GM23338 (cell line): ENCODE measurements at regions not wholly inside any gene's neighbourhood (a gene's known extent, or its start where the extent isn't known, plus 50 kb on each side); places are given as distances from the start of the nearest gene placed in this dataset.

ENCODE experiments used
- ATAC-seq: fragments of 200-7000 bp; cut with Tn5 transposase; 3 replicates; pipeline ENCODE4 v1.9.1; 2020
- DNase-seq: peaks from one replicate; pipeline ENCODE4 v3.0.0-alpha.2; 2015; ENCODE audit warnings: low spot score
- H2AFZ ChIP-seq: fragments of 200-600 bp; sonication (generic); 2 replicates; pipeline ENCODE4 v1.8.0; 2016; ENCODE audit warnings: antibody characterized with exemption, mild to moderate bottlenecking, moderate library complexity
- H3F3A ChIP-seq: fragments of 200-600 bp; sonication (generic); replicated peaks from 2 replicates; pipeline ENCODE4 v1.8.0; 2017; ENCODE audit warnings: antibody characterized with exemption, mixed run types, low read depth
- H3K27ac ChIP-seq: fragments of 200-600 bp; sonication (generic); 2 replicates; pipeline ENCODE4 v1.6.1; 2016; ENCODE audit warnings: low read depth
- H3K27me3 ChIP-seq: fragments of 200-600 bp; sonication (generic); 2 replicates; pipeline ENCODE4 v1.8.0; 2016; ENCODE audit warnings: mild to moderate bottlenecking, mixed run types, moderate library complexity; ENCODE audit not compliant: insufficient read depth
- H3K36me3 ChIP-seq: fragments of 200-600 bp; sonication (generic); 2 replicates; pipeline ENCODE4 v1.8.0; 2016; ENCODE audit warnings: mild to moderate bottlenecking; ENCODE audit not compliant: insufficient read depth
- H3K4me1 ChIP-seq: fragments of 200-600 bp; sonication (generic); 2 replicates; pipeline ENCODE4 v1.8.0; 2016; ENCODE audit warnings: mild to moderate bottlenecking, moderate library complexity; ENCODE audit not compliant: insufficient read depth
- H3K4me2 ChIP-seq: fragments of 200-600 bp; sonication (generic); 2 replicates; pipeline ENCODE4 v1.7.1; 2017; ENCODE audit warnings: mixed run types
- H3K4me3 ChIP-seq: fragments of 200-600 bp; sonication (generic); 2 replicates; pipeline ENCODE4 v1.6.1; 2016; ENCODE audit warnings: mixed run types
- H3K79me2 ChIP-seq: fragments of 200-600 bp; sonication (generic); replicated peaks from 2 replicates; pipeline ENCODE4 v1.8.0; 2017; ENCODE audit warnings: mild to moderate bottlenecking; ENCODE audit not compliant: insufficient read depth
- H3K9me2 ChIP-seq: fragments of 200-600 bp; sonication (generic); 2 replicates; pipeline ENCODE4 v1.8.0; 2017; ENCODE audit not compliant: insufficient read depth
- H4K20me1 ChIP-seq: fragments of 200-600 bp; sonication (generic); replicated peaks from 2 replicates; pipeline ENCODE4 v1.8.0; 2017; ENCODE audit warnings: mild to moderate bottlenecking; ENCODE audit not compliant: insufficient read depth
- H3K27ac Mint-ChIP-seq: 2 replicates; pipeline ENCODE4 v1.8.0; 2020; ENCODE audit warnings: inconsistent platforms, mild to moderate bottlenecking, moderate library complexity, mixed read lengths
- H3K27me3 Mint-ChIP-seq: 3 replicates; pipeline ENCODE4 v1.8.0; 2022; ENCODE audit warnings: low read depth, mild to moderate bottlenecking, moderate library complexity, mixed read lengths, inconsistent platforms; ENCODE audit not compliant: insufficient read depth, poor library complexity
- H3K36me3 Mint-ChIP-seq: 3 replicates; pipeline ENCODE4 v1.8.0; 2021; ENCODE audit warnings: low read depth, mild to moderate bottlenecking, inconsistent platforms, moderate library complexity, mixed read lengths
- H3K4me1 Mint-ChIP-seq: 3 replicates; pipeline ENCODE4 v1.8.0; 2020; ENCODE audit warnings: mild to moderate bottlenecking, inconsistent platforms, mixed read lengths
- H3K4me3 Mint-ChIP-seq: 3 replicates; pipeline ENCODE4 v1.8.0; 2021; ENCODE audit warnings: moderate library complexity, mild to moderate bottlenecking, inconsistent platforms, mixed read lengths
- H3K9me3 Mint-ChIP-seq: 3 replicates; pipeline ENCODE4 v1.8.0; 2020; ENCODE audit warnings: moderate library complexity, mild to moderate bottlenecking, inconsistent platforms, mixed read lengths
- CREB1 ChIP-seq: fragments of 250-450 bp; sonication (Bioruptor Pico); IDR thresholded peaks from 2 replicates; pipeline ENCODE4 v1.5.0; 2020; ENCODE audit warnings: low read depth, mild to moderate bottlenecking, moderate library complexity
- ETS1 ChIP-seq: IDR thresholded peaks from 2 replicates; pipeline ENCODE4 v1.6.1; 2016; ENCODE audit warnings: antibody characterized with exemption
- EZH2 ChIP-seq: fragments of 200-600 bp; sonication (generic); IDR thresholded peaks from one replicate; pipeline ENCODE4 v1.8.0; 2017; ENCODE audit warnings: antibody characterized with exemption, mild to moderate bottlenecking, low read depth; ENCODE audit not compliant: unreplicated experiment
- EZH2phosphoT487 ChIP-seq: fragments of 200-600 bp; sonication (generic); IDR thresholded peaks from one replicate; pipeline ENCODE4 v1.8.1; 2018; ENCODE audit warnings: antibody characterized with exemption; ENCODE audit not compliant: unreplicated experiment
- POLR2AphosphoS5 ChIP-seq: IDR thresholded peaks from 2 replicates; pipeline ENCODE4 v1.6.1; 2016; ENCODE audit warnings: antibody characterized with exemption, low read depth
- TF ChIP-seq, protein P1 (sequence below): fragments of 250-450 bp; sonication (Bioruptor Pico); IDR thresholded peaks from 2 replicates; pipeline ENCODE4 v1.5.0; 2020; ENCODE audit warnings: mild to moderate bottlenecking, moderate library complexity

DNA sequence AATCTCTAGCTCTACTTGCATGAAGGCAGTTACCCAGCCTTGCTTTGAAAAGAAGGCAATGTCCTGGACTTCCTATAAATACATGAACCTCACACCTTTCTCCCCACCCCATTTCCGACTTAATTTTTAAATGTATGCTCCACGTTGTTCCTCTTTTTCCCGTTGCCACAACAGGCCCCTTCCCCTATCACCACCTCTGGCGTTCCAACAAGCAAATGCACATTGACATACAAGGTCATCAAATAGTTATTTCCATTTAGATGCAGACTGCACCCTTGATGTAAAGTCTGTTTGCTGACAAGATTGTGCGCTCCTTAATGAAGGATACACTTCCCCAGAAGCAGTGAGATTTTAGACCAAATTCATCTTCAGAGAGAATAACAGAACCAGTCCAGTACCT is 260.7 kb upstream of the UMPS start:
- H3K27me3 ChIP-seq = no peaks in the 10 kb centered on the region
- TF ChIP-seq, protein P1, sequence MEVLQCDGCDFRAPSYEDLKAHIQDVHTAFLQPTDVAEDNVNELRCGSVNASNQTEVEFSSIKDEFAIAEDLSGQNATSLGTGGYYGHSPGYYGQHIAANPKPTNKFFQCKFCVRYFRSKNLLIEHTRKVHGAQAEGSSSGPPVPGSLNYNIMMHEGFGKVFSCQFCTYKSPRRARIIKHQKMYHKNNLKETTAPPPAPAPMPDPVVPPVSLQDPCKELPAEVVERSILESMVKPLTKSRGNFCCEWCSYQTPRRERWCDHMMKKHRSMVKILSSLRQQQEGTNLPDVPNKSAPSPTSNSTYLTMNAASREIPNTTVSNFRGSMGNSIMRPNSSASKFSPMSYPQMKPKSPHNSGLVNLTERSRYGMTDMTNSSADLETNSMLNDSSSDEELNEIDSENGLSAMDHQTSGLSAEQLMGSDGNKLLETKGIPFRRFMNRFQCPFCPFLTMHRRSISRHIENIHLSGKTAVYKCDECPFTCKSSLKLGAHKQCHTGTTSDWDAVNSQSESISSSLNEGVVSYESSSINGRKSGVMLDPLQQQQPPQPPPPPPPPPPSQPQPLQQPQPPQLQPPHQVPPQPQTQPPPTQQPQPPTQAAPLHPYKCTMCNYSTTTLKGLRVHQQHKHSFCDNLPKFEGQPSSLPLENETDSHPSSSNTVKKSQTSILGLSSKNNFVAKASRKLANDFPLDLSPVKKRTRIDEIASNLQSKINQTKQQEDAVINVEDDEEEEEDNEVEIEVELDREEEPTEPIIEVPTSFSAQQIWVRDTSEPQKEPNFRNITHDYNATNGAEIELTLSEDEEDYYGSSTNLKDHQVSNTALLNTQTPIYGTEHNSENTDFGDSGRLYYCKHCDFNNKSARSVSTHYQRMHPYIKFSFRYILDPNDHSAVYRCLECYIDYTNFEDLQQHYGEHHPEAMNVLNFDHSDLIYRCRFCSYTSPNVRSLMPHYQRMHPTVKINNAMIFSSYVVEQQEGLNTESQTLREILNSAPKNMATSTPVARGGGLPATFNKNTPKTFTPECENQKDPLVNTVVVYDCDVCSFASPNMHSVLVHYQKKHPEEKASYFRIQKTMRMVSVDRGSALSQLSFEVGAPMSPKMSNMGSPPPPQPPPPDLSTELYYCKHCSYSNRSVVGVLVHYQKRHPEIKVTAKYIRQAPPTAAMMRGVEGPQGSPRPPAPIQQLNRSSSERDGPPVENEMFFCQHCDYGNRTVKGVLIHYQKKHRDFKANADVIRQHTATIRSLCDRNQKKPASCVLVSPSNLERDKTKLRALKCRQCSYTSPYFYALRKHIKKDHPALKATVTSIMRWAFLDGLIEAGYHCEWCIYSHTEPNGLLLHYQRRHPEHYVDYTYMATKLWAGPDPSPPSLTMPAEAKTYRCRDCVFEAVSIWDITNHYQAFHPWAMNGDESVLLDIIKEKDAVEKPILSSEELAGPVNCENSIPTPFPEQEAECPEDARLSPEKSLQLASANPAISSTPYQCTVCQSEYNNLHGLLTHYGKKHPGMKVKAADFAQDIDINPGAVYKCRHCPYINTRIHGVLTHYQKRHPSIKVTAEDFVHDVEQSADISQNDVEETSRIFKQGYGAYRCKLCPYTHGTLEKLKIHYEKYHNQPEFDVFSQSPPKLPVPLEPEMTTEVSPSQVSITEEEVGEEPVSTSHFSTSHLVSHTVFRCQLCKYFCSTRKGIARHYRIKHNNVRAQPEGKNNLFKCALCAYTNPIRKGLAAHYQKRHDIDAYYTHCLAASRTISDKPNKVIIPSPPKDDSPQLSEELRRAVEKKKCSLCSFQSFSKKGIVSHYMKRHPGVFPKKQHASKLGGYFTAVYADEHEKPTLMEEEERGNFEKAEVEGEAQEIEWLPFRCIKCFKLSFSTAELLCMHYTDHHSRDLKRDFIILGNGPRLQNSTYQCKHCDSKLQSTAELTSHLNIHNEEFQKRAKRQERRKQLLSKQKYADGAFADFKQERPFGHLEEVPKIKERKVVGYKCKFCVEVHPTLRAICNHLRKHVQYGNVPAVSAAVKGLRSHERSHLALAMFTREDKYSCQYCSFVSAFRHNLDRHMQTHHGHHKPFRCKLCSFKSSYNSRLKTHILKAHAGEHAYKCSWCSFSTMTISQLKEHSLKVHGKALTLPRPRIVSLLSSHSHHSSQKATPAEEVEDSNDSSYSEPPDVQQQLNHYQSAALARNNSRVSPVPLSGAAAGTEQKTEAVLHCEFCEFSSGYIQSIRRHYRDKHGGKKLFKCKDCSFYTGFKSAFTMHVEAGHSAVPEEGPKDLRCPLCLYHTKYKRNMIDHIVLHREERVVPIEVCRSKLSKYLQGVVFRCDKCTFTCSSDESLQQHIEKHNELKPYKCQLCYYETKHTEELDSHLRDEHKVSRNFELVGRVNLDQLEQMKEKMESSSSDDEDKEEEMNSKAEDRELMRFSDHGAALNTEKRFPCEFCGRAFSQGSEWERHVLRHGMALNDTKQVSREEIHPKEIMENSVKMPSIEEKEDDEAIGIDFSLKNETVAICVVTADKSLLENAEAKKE (CRISPR knock-in tag) = no peak
- TF ChIP-seq EZH2 = no peak
- TF ChIP-seq ETS1 = no peak
- no peak for TF ChIP-seq EZH2phosphoT487
- TF ChIP-seq CREB1 (CRISPR knock-in tag) = no peak
- ATAC-seq (no peak), DNase-seq (no peak)
- H2AFZ ChIP-seq = no peak overlapping the region
- no peaks in the 10 kb centered on the region for H3K9me3 Mint-ChIP-seq
- H3F3A ChIP-seq = no peaks in the 10 kb centered on the region
- no peaks in the 10 kb centered on the region for H3K79me2 ChIP-seq
- H3K36me3 ChIP-seq = no peaks in the 10 kb centered on the region
- H3K4me3 ChIP-seq = no peak overlapping the region
- no peaks in the 10 kb centered on the region; the same call in 2 of the 3 replicates for H3K4me1 Mint-ChIP-seq
- peaks cover 3% of the 10 kb centered on the region for H3K27me3 Mint-ChIP-seq
- no peaks in the 10 kb centered on the region for H3K9me2 ChIP-seq
- H3K36me3 Mint-ChIP-seq = no peaks in the 10 kb centered on the region
- no peak overlapping the region for H3K4me2 ChIP-seq
- no peaks in the 10 kb centered on the region for H3K4me1 ChIP-seq
- H3K27ac Mint-ChIP-seq = no peak overlapping the region
- no peak overlapping the region for H3K4me3 Mint-ChIP-seq
- no peak overlapping the region for H3K27ac ChIP-seq
- no peaks in the 10 kb centered on the region for H4K20me1 ChIP-seq

DNA sequence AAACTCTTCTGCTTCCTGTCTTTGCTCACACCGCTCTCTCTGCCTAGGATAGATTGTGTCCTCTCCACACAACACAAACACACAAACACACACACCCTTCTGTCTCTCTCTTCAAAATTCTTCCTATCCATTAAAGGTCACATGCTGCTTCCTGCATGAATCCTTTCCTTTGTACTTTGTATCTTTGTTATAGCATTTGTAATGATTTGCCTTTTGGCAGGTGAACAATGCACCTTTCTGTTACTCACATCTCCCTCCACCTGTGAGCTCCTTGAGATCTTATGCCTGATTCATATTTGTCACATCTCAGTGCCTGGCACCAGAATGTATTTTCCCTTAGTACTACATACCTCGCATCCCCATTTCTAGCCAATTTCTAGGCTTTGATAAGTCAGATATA is 251.4 kb upstream of the UMPS start:
- Histone ChIP-seq H3F3A (no peaks in the 10 kb centered on the region), H3K4me1 (no peaks in the 10 kb centered on the region), H3K36me3 (no peaks in the 10 kb centered on the region), H4K20me1 (no peaks in the 10 kb centered on the region), H3K4me3 (no peak overlapping the region), H3K27ac (no peak overlapping the region), H2AFZ (no peak overlapping the region), H3K9me2 (no peaks in the 10 kb centered on the region), H3K4me2 (no peak overlapping the region), H3K79me2 (no peaks in the 10 kb centered on the region), H3K27me3 (no peaks in the 10 kb centered on the region)
- no peak overlapping the region for H3K27ac Mint-ChIP-seq
- ATAC-seq (no peak), DNase-seq (no peak)
- H3K9me3 Mint-ChIP-seq = no peaks in the 10 kb centered on the region
- H3K4me1 Mint-ChIP-seq = no peaks in the 10 kb centered on the region
- no peak overlapping the region for H3K4me3 Mint-ChIP-seq
- H3K27me3 Mint-ChIP-seq = peaks cover 7% of the 10 kb centered on the region
- H3K36me3 Mint-ChIP-seq = no peaks in the 10 kb centered on the region
- TF ChIP-seq, protein P1 (CRISPR knock-in tag) = no peak
- no peak for TF ChIP-seq POLR2AphosphoS5
